ENCODE measurements at regions not wholly inside any gene's neighbourhood (a gene's known extent, or its start where the extent isn't known, plus 50 kb on each side); places are given as distances from the start of the nearest gene placed in this dataset.

DNA sequence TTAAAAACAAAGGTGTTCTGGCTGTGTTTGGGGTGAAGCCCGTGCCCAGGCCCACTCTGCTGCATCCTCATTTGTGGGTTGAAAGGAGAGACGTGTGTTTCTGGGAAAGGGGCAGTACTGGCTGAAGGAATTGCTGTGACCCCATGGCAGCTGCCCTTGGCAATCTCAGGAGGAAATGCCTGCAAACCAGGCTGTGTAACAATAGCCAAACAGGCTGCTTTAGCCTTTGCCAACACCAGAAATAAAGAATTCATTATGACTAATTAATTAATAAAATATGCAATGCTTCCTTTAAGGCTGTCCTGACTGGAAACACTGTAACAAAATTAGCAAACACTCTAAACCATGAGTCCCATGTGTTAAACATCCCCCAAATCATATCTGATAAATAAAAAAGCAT lies 53.0 kb upstream of the KRR1 start:
- DNase-seq (ENCODE audit: low spot score): no peak

DNA sequence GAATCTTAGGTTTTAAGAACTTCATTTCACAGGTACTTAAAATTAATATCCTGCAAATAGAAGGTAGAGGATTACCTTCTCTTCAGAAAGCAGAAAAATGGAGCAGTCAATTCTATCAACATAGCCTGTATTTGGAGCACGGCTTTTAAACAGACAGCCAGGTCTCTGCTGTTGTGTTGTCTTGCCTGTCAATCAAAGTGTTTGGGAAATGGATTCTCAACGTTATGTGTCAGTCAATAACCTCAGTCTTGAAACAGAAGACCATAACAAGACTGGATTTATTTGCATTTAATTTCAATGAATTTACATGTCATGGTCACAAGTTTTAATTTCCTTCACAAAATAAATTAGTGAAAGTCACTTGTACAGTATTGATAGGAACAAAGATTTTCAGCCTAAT lies 51.9 kb upstream of the KRR1 start:
- DNase-seq (ENCODE audit: low spot score): no peak

DNA sequence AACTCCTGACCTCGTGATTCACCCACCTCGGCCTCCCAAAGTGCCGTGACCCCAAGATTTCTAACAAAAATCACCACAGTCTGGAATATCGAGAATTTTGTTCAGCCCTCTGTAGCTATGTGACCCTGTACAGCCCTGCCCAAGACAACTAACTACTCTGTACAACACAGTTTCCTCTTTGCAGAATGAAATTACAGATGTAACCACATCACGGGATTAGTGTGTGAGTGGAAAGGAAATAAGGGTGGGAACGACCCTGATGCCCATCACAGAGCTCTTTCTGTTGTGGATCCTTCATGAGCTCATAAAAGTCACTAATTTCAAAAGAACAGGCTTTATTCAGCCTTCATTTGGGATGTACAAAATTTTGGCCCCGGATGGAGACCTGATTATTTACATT lies 50.5 kb upstream of the KRR1 start:
- DNase-seq (ENCODE audit: low spot score): no peak

Data from A172 (cell line).